GM18502 (cell line): ENCODE measurements at regions not wholly inside any gene's neighbourhood (a gene's known extent, or its start where the extent isn't known, plus 50 kb on each side); places are given as distances from the start of the nearest gene placed in this dataset.
"Not testable (repeated sequence)": the region's sequence is repeated elsewhere in the genome, so short reads cannot be mapped to it uniquely, and the experiment has no call there.

Experiments
- ATAC-seq: cut with Tn5 transposase; IDR thresholded peaks from one replicate; pipeline ENCODE4 v1.9.1; 2021; ENCODE audit warnings: mild to moderate bottlenecking; ENCODE audit not compliant: unreplicated experiment, poor library complexity

- ATAC-seq: no peak
Observed at GRCh38 chr14:88981948-88982347, 157.5 kb downstream of the TTC8 start.

GRCh38 chr14:88983755-88984154 is 159.3 kb downstream of the TTC8 start:
- no peak for ATAC-seq

- ATAC-seq: no peak
Observed at GRCh38 chr14:88985654-88986053, 161.2 kb downstream of the TTC8 start.

DNA sequence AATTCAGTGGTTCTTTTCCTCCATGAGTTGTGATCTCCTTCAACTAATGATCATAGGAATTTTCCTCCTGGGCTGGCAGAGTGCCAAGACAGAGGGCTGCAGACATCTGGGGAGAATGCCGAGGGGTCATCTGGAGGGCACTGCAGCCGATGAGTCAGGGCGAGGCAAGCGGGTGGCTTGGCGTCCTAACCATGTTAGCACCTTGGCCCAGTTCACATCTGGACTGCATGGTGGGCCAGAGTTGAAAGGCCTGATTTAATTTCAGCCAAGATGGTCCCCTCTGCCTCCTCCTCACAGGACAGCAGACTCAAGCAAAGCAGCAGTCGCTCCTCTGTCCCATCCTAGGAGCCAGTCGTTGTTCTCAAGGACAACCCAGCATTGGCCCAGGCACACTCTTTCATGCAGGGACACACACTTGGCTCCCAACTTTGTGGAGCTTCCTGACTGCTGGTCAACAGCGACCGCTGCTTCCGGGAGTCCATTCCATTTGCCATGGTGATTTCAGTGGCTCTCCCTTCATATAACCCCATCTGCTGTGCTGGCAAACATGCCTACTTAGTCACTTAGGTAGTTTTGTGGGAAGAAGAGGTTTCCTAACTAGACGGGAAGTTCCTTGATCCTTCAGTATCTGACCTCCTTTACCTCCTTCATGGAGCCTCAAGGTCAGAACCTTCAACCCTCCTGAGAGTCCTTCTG is 161.8 kb downstream of the TTC8 start:
- ATAC-seq: no peak

- ATAC-seq: not testable (repeated sequence)
Observed at GRCh38 chr14:88986908-88987307, 162.5 kb downstream of the TTC8 start.

- ATAC-seq: no peak
Observed at GRCh38 chr14:88987516-88987915, 163.1 kb downstream of the TTC8 start.

GRCh38 chr14:88989911-88990310 is 165.5 kb downstream of the TTC8 start:
- ATAC-seq: no peak

- no peak for ATAC-seq
Observed at GRCh38 chr14:88990856-88991255, 166.4 kb downstream of the TTC8 start.

- ATAC-seq: no peak
Observed at GRCh38 chr14:88992011-88992410, 167.6 kb downstream of the TTC8 start.

DNA sequence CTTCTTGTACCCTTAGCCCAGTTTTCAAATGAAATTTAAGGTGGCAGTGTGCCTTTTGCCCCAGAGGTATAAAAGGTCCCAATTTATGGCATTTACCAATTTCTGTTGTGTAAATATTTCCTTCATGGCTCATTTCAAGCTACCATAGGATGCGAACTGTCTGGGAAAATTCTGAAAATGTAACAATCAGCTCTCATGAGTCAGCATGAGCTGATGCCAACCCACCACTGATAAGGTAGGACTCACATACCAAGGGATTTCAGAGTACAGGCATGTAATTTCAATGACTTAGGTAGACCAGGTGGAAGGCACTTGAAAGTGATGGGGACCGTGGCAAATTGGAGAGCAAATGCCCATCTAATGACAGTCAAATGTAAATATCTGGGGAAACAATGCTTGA is 169.5 kb downstream of the TTC8 start:
- ATAC-seq: no peak

GRCh38 chr14:88995437-88996198 is 171.2 kb downstream of the TTC8 start:
- no peak for ATAC-seq

DNA sequence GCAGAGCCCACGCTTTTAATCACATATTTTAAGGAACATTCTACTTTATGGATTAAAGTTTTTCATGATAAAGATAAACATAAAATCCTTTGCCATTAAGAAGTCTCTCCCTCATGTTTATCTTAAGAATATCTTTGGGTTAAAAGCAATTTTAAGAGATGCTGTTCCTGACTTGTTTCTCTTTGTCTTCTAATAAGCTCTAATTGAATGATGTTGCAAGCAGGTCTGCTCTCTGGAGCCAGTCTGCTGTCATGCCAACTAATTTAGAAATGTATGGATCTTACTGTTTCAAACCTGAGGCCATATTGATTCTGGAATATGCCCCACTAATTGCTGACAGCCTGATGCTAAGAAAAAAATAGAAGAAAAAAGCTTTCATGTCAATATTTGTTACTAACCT is 173.6 kb downstream of the TTC8 start:
- ATAC-seq: no peak

GRCh38 chr14:88999137-88999536 is 174.7 kb downstream of the TTC8 start:
- ATAC-seq: no peak

GRCh38 chr14:89000007-89000942 is 175.8 kb downstream of the TTC8 start:
- ATAC-seq: peak; percentile 52

GRCh38 chr14:89004166-89004565 is 179.7 kb downstream of the TTC8 start:
- ATAC-seq: no peak

DNA sequence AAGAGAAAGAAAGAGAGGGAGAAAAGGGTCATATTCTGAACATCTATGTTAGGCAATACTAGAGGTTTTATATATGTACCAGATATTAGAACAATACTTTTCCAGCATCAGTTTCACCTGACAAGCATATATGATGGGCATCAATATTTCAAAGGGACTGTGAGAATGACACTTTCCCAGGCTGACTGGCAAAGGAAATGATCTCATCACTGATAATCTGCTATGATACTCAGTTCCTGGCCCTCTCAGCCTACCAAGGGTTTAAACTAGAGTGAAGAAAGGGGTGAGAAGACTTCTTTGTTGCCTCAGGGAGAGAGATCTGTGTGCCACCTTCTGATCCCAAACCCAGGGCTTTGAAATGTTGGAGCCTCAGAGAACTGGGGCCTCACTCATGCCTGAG is 183.5 kb downstream of the TTC8 start:
- ATAC-seq: no peak

DNA sequence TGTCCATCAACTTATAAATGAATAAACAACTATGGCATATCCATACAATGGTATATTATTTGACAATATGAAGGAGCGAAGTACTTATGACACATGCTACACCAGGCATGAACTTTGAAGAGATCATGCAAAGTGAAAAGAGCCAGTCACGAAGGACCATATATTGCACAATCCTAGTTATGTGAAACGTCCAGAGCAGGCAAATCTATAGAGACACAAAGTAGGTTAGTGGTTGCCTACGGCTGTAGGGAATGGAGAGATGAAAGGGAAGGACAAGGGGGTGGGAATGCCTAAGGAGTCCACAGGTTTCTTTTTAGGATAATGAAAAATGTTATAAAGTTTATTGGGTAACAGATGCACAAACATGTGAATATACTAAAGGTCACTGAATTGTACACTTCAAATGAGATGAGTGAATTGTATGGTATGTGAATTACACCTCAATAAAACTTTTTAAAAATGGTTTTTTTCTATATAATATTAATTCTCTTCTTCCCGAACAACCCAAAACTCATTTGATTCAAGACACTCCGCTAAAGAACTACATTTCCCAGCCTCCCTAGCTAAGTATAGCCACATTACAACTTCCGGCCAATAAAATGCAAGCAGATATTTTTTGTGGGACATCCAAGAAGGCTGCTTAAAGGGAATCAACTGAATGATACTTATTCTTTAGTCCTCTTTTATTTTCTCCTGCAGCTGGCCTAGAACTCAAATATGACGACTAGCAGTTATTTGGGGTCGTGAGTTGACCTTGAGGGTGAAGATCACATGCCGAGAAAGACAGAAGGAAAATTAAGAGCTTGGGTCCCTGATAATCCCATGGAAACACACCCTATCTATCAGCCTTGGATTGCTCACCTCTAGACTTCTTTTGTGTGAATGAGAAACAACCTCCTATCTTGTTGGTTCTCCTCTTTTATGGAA is 187.2 kb downstream of the TTC8 start:
- ATAC-seq: no peak

- no peak for ATAC-seq
Observed at GRCh38 chr14:89012282-89013097, 188.0 kb downstream of the TTC8 start.

- no peak for ATAC-seq
Observed at GRCh38 chr14:89013098-89013504, 188.7 kb downstream of the TTC8 start.
